Hypothalamus (tissue), 51 donors: ENCODE measurements at regions not wholly inside any gene's neighbourhood (a gene's known extent, or its start where the extent isn't known, plus 50 kb on each side); places are given as distances from the start of the nearest gene placed in this dataset.

Source experiments
- DNase-seq, 51 donors: peaks; one replicate each; lab custom pipeline; 2025; lab: John Stamatoyannopoulos, UW

DNA sequence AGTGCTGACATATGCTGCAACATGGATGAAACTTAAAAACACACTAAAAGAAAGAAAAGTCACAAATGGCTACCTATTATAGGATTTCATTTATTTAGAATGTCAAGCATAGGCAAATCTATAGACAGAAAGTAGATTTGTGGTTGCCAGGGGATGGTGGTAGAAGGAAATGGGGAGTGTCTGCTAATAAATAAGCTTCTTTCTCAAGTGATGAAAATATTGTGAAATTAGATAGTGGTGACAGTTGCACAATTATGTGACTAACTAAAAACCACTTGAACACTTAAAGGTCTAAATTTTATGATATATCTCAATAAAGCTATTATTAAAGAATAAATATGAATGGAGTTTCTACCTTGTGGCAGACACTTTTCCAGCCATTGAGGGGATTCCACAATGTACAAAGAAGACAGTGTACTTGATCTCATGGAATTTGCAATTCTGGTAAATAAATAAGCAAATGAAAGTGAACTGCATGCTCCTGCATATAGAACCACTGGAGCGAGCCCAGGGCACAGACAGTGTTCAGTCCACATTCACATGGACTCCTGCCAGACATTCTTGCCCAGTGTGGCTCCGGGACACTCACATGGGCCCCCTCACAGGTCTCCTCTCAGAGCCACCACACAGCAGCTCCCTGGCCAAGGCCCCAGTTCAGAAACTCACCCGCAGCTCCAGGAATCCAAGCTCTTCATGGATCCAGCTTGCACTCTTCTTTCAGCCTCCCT lies 107.1 kb upstream of the ARID2 start:
- no peak for DNase-seq

DNA sequence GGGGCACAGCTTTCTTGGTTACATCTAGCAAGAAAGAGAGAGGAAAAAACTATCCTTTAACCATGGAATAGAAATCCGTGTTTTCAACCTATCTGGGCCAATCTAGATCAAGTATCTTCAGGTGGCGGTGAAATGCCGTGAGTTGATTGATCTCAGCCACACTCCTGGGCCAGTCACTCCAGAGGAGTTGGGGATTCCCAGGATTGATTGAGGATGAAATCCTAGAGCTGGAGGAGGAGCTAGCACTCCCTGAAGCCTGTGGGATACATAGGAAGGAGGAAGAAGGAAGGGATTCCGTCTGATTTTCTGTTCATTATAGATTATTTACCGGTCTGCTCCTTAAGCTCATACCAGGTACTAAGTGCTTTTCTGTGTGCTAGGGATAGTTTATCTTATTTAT lies 106.3 kb upstream of the ARID2 start:
- DNase-seq = no peak

DNA sequence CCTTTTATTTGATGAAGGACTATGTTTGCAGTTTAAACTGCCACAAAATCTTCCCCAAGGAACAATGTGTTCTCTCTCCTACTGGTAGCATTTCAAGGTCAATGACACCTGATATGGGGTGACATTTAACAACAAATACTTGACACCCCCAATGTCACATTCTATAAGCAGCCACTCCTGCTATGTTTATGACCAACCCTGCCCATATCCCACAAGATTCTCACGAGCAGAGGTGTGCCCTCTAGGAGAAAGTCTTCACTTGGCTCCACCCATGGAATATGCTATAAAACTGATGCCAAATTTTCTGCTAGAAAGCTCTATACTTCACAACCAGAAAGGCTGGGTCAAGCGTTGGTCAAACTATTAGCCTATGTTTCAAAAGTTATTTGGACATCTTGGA lies 105.6 kb upstream of the ARID2 start:
- no peak for DNase-seq

DNA sequence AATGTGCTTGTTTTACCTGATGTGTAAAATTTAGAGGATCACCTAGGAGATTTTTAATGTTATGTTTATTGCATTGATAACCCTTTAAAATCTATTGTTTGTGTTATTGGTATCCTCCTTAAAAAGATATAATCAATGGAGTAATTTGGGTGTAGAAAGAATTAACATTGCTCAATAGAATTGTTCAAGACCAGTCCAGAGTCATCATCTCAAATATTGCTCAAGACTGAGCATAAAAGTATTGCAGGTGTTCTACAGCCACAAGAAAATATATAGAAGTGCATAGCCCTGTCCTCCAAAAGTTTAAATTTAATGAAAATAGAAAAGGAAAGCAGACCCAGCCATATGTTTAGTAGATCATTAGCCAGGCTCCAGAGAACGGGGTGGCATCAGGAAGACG lies 102.5 kb upstream of the ARID2 start:
- DNase-seq = no peak

DNA sequence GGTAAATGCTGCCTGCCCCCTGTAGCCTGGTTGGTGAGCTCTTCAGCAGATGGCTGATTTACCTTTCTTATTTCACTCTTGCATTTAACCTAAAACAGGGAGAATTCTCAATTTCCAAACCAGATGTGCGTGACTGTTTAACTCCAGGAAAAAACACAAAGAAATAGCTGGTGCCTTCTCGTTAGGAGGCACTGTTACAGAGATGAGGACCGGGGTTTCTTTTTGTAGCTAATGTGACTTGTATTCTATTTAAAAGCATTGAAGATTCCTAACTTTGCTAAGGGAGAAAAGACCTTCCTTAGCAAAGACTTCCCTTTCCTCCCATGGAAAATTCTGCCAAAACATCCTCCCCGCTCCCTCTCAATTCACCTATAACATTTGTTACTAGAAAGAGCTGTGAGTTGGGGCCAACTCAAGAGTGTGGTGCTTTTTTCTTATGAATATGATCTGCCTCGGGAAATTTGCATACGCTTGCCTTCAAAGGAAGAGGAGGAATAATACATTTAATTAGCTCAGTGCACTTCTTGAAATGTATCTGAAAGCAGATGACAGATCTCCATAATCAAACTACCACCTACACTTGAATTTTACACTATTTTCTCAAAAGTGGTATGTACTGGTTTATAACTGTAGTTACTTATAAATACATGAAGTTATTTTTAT lies 102.0 kb upstream of the ARID2 start:
- DNase-seq = no peak

DNA sequence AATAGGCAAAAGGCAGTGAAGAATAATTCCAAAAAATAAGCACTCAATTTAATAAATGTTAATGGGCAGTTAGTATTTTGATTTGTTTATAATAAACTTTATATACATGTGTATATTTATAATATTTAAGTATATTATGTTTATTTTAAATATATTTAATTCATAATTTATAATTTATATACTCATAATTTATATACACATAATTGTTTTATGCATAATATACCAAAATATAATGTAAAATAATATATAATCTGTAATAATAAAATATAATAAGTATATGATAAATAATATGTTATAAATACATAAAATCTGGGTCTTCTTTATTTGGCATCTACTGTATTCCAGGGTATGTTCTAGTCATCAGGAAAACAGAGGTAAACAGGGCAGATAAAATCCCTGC lies 100.2 kb upstream of the ARID2 start:
- DNase-seq = no peak

DNA sequence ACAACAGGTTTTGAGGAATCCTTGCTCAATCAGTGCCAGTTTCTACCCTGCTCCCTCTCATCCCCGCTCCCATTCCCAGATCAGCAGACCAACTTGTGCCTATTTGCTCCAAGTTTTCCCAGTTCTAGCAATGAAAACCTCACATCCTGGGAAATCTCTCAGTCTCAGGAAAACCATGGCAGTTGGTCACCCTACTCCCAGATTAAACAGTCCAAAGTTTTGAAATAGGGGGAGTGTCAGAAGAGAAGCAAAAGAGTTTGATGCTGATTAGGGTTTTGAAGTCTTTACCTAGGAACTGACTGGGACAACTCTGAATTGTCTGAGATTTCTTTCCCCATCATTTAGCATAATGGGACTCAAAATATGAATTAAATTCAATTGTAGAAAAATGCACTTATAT lies 95.8 kb upstream of the ARID2 start:
- DNase-seq = no peak

DNA sequence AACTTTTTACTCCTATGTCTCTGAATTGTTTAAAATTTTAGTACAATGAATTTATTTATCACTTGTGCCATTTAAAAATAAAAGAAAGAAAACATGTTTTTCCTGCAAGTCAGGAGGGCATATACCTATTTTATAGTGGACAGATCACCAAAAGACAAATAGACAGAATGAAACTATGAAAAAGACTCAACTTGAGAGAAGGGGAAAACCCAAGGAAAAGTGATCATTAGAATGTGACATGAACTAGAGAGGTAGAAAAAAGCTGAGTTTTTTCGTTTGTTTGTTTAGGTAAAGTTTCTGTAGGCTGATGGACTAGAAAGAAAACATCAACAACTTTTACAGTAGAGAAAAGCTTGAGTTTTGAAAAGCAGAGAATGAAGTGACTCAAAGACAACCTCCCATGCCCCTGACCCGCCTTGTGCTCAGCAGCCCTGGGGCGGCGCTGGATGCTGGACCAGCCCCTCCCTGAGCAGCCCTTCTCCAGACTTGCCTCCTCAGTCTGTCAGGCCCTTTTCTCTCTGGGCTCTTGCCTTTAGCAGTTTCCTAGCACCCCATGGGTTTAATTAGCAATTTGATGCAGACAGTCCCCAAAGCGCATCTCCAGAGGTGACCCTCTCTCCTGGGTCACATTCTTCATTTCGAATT lies 95.1 kb upstream of the ARID2 start:
- DNase-seq = no peak

DNA sequence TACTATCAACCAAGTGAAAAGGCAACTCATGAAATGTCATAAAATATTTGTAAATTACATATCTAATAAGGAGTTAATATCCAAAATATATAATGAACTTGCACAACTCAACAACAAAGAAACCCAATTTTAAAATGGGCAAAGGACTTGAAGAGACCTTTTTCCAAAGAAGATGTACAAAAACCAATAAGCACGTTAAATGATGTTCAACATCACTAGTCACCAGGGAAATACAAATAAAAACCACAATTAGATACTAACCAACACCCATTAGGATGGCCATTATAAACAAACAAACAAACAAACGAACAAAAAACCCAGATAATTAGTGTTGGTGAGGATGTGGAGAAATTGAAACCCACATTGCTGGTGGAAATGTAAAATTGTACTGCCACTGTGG lies 92.3 kb upstream of the ARID2 start:
- DNase-seq = no peak

DNA sequence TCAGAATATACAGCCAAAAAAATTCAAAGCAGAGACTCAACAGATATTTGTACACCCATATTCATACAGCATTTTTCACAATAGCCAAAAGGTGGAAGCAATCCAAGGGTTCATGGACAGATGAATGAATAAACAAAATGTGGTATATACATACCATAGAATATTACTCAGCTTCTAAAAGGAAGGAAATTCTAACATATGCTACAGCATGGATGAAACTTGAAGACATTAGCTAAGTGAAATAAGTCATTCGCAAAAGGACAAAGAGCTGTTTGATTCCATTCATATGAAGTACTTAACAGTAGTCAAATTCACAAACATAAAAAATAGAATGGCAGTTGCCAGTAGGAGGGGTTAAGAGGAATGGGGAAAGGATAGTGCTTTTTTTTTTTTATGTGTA lies 91.8 kb upstream of the ARID2 start:
- no peak for DNase-seq

DNA sequence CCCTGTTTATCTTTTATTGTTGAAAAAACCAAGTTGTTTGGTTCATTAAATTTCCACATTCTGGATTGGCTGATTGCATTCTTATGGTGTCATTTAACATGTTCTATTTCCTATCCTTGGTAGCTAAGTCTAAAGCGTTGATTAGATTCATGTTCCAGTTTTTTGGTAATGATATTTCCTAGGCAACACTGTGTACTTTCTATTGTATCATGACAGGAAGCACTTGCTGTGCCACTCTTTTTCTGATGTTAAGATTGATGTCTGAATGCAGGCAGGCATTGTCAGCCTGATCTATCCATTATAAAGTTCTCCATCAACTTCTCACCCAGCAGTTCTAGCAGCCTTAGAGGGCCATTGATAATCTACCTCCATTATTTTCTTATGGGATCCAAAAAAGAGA lies 91.1 kb upstream of the ARID2 start:
- no peak for DNase-seq

DNA sequence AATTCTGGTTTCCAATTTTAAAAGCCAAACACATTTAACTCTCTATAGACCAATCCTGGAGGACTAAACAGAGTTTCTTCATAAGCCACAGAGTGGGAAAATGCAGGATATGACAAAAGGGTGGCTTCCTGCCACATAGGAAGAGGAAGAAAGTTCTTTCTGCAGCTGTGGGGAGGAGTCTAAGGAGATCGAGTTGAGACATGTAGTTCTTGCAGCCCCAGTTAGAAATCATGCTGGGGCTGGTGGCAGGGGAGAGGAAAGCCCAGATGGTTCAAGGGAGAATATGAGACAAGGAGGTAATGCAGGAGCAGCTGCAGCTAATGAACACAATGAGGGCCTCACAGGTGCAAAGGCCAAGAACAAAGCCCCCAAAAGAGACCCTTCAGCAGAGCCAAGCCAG lies 85.0 kb upstream of the ARID2 start:
- no peak for DNase-seq

DNA sequence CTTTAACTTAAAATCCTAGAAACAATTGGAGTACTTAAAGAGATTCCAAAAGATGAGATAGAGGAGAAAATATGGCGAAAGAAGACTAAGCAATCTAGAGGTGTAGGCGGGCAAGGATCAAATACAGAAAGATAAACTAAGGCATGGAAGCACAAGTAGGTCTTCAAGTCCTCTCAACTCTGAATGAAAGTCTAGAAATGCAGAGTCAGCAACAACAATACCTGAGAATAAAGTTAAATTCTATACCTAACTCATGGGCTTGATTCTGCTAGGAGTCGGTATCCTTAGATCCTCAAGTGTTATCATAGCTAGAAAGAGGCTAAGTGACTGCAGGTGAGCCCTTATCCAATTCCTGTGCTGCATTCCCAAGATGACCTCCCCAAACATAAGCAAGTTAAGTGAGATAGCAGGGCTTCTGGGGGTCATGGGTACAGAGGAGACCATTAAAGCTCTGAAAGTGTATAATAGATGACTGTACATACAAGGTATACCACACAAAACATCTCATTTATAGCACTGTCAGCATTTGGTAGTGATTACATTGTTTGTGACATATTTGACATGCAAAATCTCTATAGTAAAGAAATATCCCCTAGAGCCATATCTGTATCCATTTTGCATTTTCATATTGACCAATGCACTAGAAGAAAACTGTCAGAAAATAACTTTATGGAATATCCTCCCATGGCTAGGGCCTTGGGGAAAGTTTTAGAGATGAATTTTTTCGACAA lies 82.5 kb upstream of the ARID2 start:
- DNase-seq = no peak

DNA sequence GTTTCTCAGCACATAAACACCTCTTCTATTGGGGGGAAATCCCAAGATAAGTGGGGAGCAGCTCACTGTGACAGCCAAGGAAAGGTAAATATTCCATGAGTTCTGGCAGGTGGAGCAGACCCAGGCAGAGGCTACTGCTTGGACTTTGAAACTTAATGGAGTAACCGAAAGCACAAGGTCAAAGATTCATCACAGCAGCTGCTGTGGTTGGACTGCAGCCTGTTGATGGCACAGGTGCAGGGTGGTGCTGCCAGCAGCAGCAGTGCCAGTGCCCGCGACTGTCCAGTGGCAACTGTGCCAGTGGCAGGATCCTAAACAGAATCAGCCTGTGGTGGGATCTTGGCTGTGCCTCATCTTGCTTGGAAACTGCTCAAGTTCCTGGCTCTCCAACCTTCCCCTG lies 81.4 kb upstream of the ARID2 start:
- DNase-seq = peak in 12 of 51 donors; percentile 1 to 26 (median 9)

DNA sequence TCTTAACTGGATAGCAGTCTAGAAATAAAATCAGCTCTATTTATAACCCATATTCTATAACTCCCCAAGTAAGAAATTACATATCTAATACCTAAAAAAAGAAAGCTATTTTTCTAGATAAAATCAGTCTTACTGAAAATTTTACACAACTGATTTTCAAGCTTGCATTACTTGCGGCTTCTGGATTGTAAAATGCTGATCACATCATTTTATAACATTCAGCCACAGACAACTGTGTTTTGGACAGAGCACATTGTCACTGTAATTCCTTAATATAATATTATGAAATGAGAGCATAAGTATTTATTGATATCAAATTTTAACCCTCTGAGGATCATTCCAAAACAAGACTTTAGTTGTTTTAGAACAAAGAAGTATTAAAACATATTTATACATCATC lies 78.5 kb upstream of the ARID2 start:
- no peak for DNase-seq

DNA sequence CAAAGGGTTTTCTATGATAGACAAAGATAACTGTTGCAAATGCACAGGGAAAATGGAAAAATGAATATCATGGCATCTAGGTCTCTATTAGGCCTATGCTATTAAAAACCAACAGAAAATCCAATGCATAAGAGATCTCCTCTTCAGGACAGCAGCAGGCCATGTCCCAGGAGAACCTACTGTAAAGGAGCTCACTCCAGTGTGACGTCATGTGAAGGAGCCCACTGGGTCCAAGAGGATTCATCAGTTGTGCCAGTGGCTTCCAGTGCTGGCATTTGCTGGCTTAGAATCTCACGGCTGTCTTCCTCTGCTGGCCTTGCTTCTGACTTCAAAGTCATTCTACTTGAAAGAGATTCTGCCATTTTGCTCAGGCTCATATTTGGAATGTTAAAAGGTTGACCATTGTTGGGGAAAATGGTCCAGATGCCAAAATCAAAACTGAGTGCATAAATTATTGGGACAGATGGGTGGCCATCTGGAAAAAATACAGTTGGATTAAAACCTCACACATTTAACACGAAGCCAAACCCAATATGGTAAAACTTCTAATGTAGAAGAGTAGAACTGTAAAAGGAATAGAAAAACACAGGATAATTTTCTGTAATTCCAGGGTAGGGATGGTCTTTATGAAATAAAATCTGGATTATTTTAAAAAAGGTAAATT lies 75.4 kb upstream of the ARID2 start:
- DNase-seq = no peak

DNA sequence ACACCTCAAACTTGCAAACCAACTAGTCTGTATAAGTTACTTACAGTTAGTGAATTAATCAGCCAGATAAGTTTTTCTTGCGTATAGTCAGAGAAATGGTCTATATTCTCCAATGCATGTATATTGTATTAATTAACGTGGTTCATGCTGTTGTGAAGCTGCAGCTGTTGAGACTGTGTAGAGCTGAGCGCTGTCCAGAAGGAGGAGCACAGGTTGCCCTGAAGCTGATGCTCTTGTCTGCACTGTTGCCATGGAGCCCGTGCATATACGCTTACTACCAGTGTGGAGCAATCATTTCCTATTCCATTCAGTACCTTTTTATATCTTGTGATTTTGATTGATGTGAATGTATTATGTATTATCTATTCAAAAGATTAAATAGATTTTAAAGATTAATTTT lies 74.3 kb upstream of the ARID2 start:
- DNase-seq = peak in 8 of 51 donors; percentile 1 to 13 (median 6)

DNA sequence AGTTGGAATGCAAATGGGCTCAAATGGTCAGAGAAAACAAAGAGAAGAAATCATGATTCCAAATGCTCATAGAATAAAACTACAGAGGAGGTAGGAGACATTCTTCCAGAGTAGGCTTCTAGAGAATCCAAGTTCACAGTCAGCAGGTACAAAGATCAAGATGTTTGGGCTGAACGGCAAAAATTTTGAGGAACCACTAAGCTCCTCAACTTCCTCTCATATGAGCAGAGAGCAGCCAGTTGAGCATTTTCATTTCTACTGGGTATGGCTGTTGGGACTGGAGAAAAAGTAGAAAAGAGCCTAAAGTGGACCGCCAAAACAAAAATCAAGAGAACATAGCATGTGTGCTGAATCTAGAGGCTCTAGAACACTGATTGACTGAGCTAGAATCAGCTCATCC lies 73.8 kb upstream of the ARID2 start:
- no peak for DNase-seq

DNA sequence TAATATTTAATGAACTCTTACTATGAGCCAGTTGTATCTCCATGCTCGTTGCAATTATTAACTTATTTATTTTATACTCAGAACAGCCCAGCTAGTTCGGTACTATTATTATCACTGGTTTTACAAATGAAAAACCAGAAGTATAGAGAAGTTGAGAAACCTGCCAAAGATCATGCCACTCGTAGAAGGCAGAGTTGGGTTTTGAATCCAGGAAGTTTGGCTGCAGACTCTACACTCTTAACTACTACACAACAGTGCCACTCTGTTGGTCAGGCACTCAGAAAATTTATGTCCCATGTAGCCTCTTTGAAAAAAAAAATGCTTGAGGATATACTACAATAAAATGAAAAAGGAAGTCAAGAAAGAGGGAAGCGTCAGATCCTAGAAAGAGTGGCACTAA lies 71.5 kb upstream of the ARID2 start:
- DNase-seq = no peak

DNA sequence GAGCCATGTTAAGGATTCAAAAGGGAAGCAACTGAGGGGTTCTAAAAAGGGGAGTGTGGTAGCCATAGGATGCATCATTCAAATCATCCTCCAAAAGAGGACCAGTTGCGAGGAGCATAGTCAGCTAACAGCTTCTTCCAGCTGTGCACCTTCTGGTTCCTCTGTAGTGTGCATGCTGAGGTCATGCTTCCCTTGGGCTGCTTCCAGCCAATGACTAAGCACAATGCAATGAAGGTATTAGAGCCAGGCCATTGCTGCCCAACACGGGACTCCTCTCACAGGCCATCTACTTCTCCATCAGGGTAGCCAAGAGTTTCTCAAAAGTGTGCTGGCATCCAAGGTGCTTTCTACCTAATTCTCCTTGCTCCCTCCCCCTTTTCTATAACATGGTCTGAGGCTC lies 69.2 kb upstream of the ARID2 start:
- DNase-seq = no peak

DNA sequence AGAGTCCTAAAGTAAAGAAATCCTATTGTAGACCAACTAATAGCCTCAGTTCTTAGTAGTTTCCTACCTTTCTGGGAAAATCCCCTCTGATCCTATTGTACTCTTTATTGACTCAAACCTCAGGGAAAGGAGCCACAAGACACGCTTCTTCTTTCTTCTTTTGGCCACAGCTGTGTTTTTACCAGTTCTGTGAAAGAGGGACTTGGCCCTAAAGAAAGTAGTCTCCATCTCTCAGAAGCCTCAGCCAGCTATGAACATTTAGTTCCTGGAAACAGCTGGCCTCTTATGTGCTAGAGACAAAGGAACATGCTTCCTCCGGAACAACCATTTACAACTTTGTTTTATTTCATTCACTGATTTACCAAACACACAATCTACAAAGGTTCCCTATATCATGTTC lies 66.1 kb upstream of the ARID2 start:
- no peak for DNase-seq
